ENCODE measurements at regions not wholly inside any gene's neighbourhood (a gene's known extent, or its start where the extent isn't known, plus 50 kb on each side); places are given as distances from the start of the nearest gene placed in this dataset.

DNA sequence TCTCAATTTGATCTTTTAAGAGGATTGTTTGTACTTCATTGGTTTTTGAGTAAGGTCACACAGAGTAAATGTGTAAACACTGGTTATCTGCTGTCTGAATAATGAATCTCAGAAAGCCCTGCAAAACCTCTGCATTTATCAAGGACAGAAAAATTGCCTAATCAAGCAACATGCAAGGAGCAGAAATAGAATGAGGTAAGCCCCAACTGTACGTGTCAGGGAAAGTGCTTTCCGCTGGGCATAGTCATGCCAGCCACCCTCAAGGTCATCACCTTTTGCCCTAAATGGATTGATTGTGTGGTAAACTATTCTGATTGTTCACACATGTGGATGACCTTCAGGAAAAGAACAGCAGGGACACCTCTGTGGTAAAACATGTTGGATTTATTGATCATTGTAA, 376.9 kb upstream of the KCNN2 start:
- peaks cover 0 to 10% of the 10 kb centered on the region in 2 donors for H3K4me1 ChIP-seq (replicated peaks in 1 of 2)
- H3K27me3 ChIP-seq, result no peaks in the 10 kb centered on the region
- peak in 6 of 7 donors; percentile 13 to 51 (median 30) for DNase-seq
- H3K4me3 ChIP-seq, result no peak overlapping the region
- TF ChIP-seq POLR2A (IDR thresholded peaks at IDR 0.05), result no peak
- TF ChIP-seq, protein P1, sequence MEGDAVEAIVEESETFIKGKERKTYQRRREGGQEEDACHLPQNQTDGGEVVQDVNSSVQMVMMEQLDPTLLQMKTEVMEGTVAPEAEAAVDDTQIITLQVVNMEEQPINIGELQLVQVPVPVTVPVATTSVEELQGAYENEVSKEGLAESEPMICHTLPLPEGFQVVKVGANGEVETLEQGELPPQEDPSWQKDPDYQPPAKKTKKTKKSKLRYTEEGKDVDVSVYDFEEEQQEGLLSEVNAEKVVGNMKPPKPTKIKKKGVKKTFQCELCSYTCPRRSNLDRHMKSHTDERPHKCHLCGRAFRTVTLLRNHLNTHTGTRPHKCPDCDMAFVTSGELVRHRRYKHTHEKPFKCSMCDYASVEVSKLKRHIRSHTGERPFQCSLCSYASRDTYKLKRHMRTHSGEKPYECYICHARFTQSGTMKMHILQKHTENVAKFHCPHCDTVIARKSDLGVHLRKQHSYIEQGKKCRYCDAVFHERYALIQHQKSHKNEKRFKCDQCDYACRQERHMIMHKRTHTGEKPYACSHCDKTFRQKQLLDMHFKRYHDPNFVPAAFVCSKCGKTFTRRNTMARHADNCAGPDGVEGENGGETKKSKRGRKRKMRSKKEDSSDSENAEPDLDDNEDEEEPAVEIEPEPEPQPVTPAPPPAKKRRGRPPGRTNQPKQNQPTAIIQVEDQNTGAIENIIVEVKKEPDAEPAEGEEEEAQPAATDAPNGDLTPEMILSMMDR (IDR thresholded peaks at IDR 0.05), result no peak
- no peaks in the 10 kb centered on the region for H3K36me3 ChIP-seq (replicated peaks in 1 of 2)
- no peak overlapping the region for H3K27ac ChIP-seq
- WGBS, 4 donors, result 28 to 40% (median 34%) methylated on average over 2 of the region's 2 CpGs
- H3K9me3 ChIP-seq (replicated peaks in 1 of 3), result no peaks in the 10 kb centered on the region
- intact Hi-C loops (cut with DNase I), result no loop called here

DNA sequence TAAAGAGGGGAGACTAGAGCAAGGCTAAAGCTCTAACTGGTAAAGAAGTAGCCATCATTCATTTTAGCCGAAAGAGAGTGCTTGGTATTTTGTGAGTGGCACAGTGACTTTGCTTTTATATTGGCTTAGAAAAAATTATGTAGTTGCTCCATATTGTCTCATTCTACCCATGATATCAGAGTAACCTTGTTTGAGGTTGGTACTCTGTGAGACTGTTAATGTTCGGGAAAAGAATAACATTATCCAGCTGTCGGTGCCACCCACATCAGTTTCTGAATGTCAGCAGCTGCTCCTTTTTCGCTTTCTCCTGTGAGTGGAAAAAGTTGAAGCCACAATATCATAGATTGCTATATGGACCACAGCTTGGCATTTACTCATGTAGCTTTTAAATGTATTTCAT, 376.4 kb upstream of the KCNN2 start:
- H3K36me3 ChIP-seq (replicated peaks in 1 of 2), result no peaks in the 10 kb centered on the region
- H3K4me1 ChIP-seq (replicated peaks in 1 of 2), result peaks cover 0 to 10% of the 10 kb centered on the region in 2 donors
- no peaks in the 10 kb centered on the region for H3K9me3 ChIP-seq (replicated peaks in 1 of 3)
- 52 to 66% (median 64%) methylated on average over 4 of the region's 4 CpGs for WGBS, 4 donors
- TF ChIP-seq, protein P1 (IDR thresholded peaks at IDR 0.05), result no peak
- TF ChIP-seq POLR2A (IDR thresholded peaks at IDR 0.05), result no peak
- H3K27ac ChIP-seq, result no peak overlapping the region
- H3K4me3 ChIP-seq, result no peak overlapping the region
- DNase-seq, result no peak
- intact Hi-C loops (cut with DNase I), result no loop called here
- no peaks in the 10 kb centered on the region for H3K27me3 ChIP-seq

DNA sequence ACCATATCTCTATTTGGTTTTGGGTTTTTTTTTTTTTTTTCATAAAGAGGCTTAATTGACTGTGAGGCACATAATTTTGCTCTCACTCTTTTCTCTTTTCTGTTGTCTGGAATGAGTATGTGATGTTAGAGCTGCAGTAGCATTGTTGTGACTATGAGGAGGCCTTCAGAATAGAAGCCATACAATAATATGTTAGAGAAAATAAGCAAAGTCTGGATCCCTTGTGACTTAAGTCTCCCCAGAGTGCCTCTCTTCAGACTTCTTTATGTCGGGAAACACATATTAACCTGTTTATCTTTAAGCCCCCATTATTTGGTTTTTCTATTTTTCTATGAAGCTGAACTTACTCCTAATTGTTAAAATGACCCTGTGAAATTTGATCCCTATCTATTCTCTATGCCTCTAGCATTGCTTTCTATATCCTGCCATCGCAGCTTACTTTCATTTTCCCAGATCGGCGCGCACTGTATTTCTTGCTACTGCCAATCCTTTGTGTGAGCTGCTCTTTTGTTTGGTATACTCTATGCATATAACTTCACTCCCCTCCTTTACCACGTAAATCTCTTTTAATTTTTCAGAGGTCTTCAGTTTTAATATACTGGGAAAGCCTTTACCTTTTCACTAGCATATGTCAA, 372.5 kb upstream of the KCNN2 start:
- no peaks in the 10 kb centered on the region for H3K9me3 ChIP-seq (replicated peaks in 1 of 3)
- no peak overlapping the region for H3K27ac ChIP-seq
- no peak for DNase-seq
- H3K4me3 ChIP-seq, result no peak overlapping the region
- no peaks in the 10 kb centered on the region for H3K27me3 ChIP-seq
- H3K36me3 ChIP-seq (replicated peaks in 1 of 2), result no peaks in the 10 kb centered on the region
- intact Hi-C loops (cut with DNase I), result no loop called here
- WGBS, 4 donors, result 80 to 90% (median 86%) methylated on average over 6 of the region's 6 CpGs
- peaks cover 0 to 10% of the 10 kb centered on the region in 2 donors for H3K4me1 ChIP-seq (replicated peaks in 1 of 2)
- TF ChIP-seq, protein P1 (IDR thresholded peaks at IDR 0.05), result no peak
- no peak for TF ChIP-seq POLR2A (IDR thresholded peaks at IDR 0.05)

DNA sequence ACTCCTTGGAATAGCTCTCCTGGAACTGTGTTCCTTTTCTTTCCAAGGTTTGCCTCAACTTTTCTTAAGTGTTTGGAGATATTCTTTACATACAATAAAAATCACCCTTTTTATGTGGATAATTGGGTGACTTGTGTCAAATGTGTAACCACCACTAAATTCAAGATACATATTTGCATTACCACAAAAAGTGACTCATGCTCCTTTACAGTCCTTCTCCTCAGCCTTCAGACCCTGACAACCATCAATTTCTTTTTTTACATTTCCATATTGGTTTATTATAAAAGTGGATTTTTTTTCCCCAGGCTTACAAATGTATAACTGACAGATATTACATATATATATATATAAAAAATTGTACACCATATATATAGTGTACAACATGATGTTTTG, 372.0 kb upstream of the KCNN2 start:
- H3K4me3 ChIP-seq, result no peak overlapping the region
- no peak overlapping the region for H3K27ac ChIP-seq
- H3K27me3 ChIP-seq, result no peaks in the 10 kb centered on the region
- no peaks in the 10 kb centered on the region for H3K9me3 ChIP-seq (replicated peaks in 1 of 3)
- intact Hi-C loops (cut with DNase I), result no loop called here
- H3K4me1 ChIP-seq (replicated peaks in 1 of 2), result peaks cover 0 to 6% of the 10 kb centered on the region in 2 donors
- no peaks in the 10 kb centered on the region for H3K36me3 ChIP-seq (replicated peaks in 1 of 2)
- TF ChIP-seq, protein P1 (IDR thresholded peaks at IDR 0.05), result no peak
- TF ChIP-seq POLR2A (IDR thresholded peaks at IDR 0.05), result no peak
- DNase-seq, result no peak
